ENCODE measurements at regions not wholly inside any gene's neighbourhood (a gene's known extent, or its start where the extent isn't known, plus 50 kb on each side); places are given as distances from the start of the nearest gene placed in this dataset.

DNA sequence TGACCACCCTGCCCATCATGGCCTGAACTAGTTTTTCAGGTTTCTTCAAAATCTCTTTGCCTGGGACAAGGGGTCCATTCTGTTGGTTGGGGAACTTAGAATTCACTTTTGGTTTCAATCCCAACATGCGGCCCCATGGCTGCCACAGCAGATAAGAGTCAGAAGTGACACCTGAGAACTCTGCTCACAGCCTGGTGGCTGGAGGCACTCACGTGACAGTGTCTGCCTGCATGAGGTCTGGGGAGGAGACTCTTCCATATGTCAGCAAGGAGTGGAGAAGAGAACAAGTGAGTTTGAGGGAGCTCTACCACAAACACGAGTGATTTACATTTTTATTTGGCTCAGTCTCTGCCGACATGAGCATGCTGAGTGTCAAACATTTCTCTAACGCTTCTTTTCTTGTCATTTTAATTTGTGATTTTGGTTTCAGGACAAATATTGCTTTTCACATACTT is 370.4 kb downstream of the TNS3 start:
- Histone ChIP-seq H3K27me3 (ENCODE audit: insufficient read depth, low read length) (peaks cover 38% of the 10 kb centered on the region), H4K20me1 (ENCODE audit: insufficient read depth, low read length) (no peaks in the 10 kb centered on the region), H3K9me3 (ENCODE audit: low read depth, low read length) (no peaks in the 10 kb centered on the region), H3K27ac (ENCODE audit: low read depth, low read length) (no peak overlapping the region), H3K4me3 (ENCODE audit: insufficient read depth, low read length) (no peak overlapping the region), H3K79me2 (ENCODE audit: insufficient read depth, low read length) (no peaks in the 10 kb centered on the region), H3K36me3 (ENCODE audit: insufficient read depth, low read length) (no peaks in the 10 kb centered on the region), H3K4me1 (ENCODE audit: insufficient read depth, low read length) (peaks cover 2% of the 10 kb centered on the region), H2AFZ (ENCODE audit: low read length) (no peak overlapping the region), H3K4me2 (ENCODE audit: insufficient read depth, low read length) (no peak overlapping the region)
- TF ChIP-seq, protein P1, sequence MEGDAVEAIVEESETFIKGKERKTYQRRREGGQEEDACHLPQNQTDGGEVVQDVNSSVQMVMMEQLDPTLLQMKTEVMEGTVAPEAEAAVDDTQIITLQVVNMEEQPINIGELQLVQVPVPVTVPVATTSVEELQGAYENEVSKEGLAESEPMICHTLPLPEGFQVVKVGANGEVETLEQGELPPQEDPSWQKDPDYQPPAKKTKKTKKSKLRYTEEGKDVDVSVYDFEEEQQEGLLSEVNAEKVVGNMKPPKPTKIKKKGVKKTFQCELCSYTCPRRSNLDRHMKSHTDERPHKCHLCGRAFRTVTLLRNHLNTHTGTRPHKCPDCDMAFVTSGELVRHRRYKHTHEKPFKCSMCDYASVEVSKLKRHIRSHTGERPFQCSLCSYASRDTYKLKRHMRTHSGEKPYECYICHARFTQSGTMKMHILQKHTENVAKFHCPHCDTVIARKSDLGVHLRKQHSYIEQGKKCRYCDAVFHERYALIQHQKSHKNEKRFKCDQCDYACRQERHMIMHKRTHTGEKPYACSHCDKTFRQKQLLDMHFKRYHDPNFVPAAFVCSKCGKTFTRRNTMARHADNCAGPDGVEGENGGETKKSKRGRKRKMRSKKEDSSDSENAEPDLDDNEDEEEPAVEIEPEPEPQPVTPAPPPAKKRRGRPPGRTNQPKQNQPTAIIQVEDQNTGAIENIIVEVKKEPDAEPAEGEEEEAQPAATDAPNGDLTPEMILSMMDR (IDR thresholded peaks at IDR 0.05; ENCODE audit: extremely low read depth, low read depth, low read length): no peak
- DNase-seq (ENCODE audit: insufficient read length, low spot score, missing footprints): no peak

DNA sequence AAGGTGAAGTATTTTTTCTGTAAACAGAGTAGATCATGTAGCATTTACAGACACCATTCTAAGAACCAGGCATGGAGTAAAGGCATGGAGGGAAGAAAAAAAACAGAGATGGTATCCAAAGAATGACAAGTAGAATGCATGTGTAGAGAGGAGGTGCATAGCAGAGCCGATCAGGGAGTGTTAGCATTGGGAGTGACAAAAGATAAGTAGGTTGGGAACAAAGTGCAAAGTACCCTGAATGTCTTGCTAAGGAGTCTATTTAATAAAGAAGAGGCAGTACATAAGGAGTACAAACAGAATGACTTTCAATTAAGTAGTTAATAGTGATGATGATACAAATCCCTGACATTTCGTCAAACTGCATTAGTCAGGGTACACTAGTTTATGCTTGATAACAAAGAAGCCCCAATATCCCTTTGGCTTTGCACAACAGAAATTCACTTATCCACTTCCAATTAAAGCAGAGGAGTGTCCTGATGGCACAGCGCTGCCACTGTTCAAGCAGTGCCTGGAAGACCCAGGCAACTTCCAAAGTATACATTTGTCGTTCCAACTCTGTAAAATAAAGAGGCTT is 371.5 kb downstream of the TNS3 start:
- no peaks in the 10 kb centered on the region for H3K79me2 ChIP-seq (ENCODE audit: insufficient read depth, low read length)
- TF ChIP-seq, protein P1 (IDR thresholded peaks at IDR 0.05; ENCODE audit: extremely low read depth, low read depth, low read length): no peak
- no peak for DNase-seq (ENCODE audit: insufficient read length, low spot score, missing footprints)
- no peaks in the 10 kb centered on the region for H4K20me1 ChIP-seq (ENCODE audit: insufficient read depth, low read length)
- H3K27me3 ChIP-seq (ENCODE audit: insufficient read depth, low read length): peaks cover 48% of the 10 kb centered on the region
- H2AFZ ChIP-seq (ENCODE audit: low read length): no peak overlapping the region
- no peak overlapping the region for H3K4me2 ChIP-seq (ENCODE audit: insufficient read depth, low read length)
- no peaks in the 10 kb centered on the region for H3K36me3 ChIP-seq (ENCODE audit: insufficient read depth, low read length)
- no peaks in the 10 kb centered on the region for H3K9me3 ChIP-seq (ENCODE audit: low read depth, low read length)
- H3K27ac ChIP-seq (ENCODE audit: low read depth, low read length): no peak overlapping the region
- H3K4me1 ChIP-seq (ENCODE audit: insufficient read depth, low read length): peaks cover 2% of the 10 kb centered on the region
- H3K4me3 ChIP-seq (ENCODE audit: insufficient read depth, low read length): no peak overlapping the region

DNA sequence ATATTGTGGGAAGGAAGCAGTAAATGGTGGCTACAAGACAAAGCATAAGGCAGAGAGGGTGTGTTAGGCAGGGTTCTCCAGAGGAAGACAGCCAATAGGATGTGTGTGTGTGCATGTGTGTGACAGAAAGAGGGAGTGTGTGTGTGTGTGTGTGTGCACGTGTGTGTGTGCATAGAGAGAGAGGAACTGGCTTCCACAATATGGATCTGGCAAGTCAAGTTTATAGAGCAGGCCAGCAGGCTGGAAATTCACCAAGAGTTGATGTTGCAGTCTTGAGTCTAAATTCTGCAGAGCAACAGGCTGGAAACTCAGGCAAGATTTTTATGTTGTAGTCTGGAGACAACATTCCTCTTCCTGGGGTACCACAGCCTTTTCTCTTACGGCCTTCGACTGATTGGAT is 374.0 kb downstream of the TNS3 start:
- TF ChIP-seq, protein P1 (IDR thresholded peaks at IDR 0.05; ENCODE audit: extremely low read depth, low read depth, low read length): no peak
- Histone ChIP-seq H3K79me2 (ENCODE audit: insufficient read depth, low read length) (no peaks in the 10 kb centered on the region), H3K4me3 (ENCODE audit: insufficient read depth, low read length) (no peak overlapping the region), H3K27me3 (ENCODE audit: insufficient read depth, low read length) (peaks cover 56% of the 10 kb centered on the region), H4K20me1 (ENCODE audit: insufficient read depth, low read length) (no peaks in the 10 kb centered on the region), H2AFZ (ENCODE audit: low read length) (no peak overlapping the region), H3K27ac (ENCODE audit: low read depth, low read length) (no peak overlapping the region), H3K4me1 (ENCODE audit: insufficient read depth, low read length) (no peaks in the 10 kb centered on the region), H3K36me3 (ENCODE audit: insufficient read depth, low read length) (no peaks in the 10 kb centered on the region), H3K9me3 (ENCODE audit: low read depth, low read length) (no peaks in the 10 kb centered on the region), H3K4me2 (ENCODE audit: insufficient read depth, low read length) (no peak overlapping the region)
- DNase-seq (ENCODE audit: insufficient read length, low spot score, missing footprints): no peak

DNA sequence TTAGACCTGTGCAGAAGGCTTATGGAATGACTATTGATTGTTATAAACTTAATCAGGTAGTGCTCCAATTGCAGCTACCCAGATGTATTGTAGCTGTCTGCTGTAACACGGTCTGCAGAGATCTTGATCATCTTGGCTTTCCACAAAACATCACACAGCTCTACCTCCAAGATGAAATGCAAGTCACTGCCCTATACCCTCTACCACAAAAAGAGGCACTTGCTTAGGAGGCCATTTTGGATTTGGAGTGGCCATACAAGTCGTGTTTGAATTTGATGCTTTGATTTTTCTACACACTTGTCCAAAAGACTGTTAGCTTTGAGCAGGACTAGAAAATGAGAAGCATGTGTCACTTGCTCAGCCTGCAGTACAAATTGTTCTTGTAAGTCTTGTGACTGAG is 377.2 kb downstream of the TNS3 start:
- Histone ChIP-seq H3K79me2 (ENCODE audit: insufficient read depth, low read length) (no peaks in the 10 kb centered on the region), H3K4me2 (ENCODE audit: insufficient read depth, low read length) (no peak overlapping the region), H3K4me1 (ENCODE audit: insufficient read depth, low read length) (no peaks in the 10 kb centered on the region), H3K4me3 (ENCODE audit: insufficient read depth, low read length) (no peak overlapping the region), H3K9me3 (ENCODE audit: low read depth, low read length) (no peaks in the 10 kb centered on the region), H4K20me1 (ENCODE audit: insufficient read depth, low read length) (no peaks in the 10 kb centered on the region), H3K36me3 (ENCODE audit: insufficient read depth, low read length) (no peaks in the 10 kb centered on the region), H2AFZ (ENCODE audit: low read length) (no peak overlapping the region), H3K27me3 (ENCODE audit: insufficient read depth, low read length) (peaks cover 38% of the 10 kb centered on the region), H3K27ac (ENCODE audit: low read depth, low read length) (no peak overlapping the region)
- DNase-seq (ENCODE audit: insufficient read length, low spot score, missing footprints): no peak
- TF ChIP-seq, protein P1 (IDR thresholded peaks at IDR 0.05; ENCODE audit: extremely low read depth, low read depth, low read length): no peak

Measured in osteoblast (primary cell).